DMS114 treated with DMSO at 0.1 percent for 48 hours (cell line): ENCODE measurements at regions not wholly inside any gene's neighbourhood (a gene's known extent, or its start where the extent isn't known, plus 50 kb on each side); places are given as distances from the start of the nearest gene placed in this dataset.
"Not testable (repeated sequence)": the region's sequence is repeated elsewhere in the genome, so short reads cannot be mapped to it uniquely, and the experiment has no call there.

ENCODE experiments used
- DNase-seq: peaks from one replicate; lab custom pipeline; 2025; ENCODE audit not compliant: unreplicated experiment; lab: John Stamatoyannopoulos, UW

- no peak for DNase-seq
These were observed 337.6 kb upstream of the CLEC14A start for GRCh38 chr14:38593476-38593875.

DNA sequence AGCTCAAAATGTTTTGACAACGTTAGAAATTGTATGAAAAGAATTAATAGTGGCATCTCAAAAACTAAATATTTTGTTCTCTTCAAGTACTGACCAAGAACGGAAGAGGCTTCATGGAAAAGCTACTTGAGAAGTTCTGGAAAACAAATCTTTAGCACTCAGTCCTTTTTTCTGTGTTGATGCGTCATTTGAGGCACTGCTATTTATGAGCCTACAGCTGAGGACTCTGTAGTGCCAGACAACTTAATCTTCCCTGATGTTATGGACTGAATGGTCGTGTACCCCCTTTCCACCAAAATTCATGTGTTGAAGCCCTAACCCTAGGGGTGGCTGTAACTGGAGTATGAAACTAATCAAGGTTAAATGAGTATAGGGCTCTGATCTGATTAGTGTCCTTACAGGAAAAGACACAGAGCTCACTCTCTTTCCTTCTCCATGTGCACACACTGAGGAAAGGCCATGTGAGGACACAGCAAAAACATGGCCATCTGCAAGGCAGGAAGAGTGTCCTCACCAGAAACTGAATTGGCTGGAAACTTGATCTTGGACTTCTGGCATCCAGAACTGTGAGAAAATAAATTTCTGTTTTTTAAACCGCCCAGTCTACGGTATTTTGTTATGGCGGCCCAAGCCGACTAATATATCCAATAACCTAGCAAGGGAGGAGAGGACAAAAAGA is 337.0 kb upstream of the CLEC14A start:
- DNase-seq = no peak

GRCh38 chr14:38589747-38590350 is 334.0 kb upstream of the CLEC14A start:
- DNase-seq = no peak

DNA sequence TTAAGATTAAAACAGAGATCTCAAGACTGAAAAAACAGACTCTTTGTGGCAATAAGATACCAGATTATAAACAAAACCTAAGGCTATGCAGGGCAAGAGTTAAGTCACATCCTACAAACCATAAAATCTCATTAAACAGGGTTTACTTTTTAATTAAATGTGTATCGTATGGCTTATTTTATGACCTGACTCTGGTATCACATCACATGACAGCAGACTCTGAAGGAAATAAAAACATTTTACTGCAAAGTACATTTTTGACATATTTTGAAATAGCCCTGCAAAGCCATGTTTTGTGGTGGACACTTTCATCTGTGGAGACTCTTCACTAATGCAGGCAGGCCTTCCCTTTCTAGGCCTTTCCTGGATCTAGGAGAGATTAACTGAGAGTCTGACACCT is 327.6 kb upstream of the CLEC14A start:
- no peak for DNase-seq

DNA sequence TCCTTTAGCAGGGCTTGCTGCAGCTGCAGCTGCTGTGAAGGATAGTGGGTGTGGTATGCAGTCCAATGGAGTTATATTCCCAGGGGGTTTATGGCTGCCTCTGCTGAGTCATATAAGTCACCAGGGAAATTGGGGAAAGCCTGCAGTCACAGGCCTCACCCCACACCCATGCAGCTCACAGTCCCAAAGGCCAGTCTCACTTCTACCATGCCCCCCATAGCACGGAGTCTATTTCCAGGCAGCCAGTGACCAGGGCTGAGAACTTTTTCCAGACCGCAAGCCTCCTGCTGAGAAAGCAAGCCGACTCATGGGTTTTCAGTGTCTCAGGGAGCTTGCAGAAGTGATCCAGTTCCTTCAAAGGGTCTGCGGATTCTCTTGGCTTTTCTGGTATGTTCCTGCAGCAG is 322.4 kb upstream of the CLEC14A start:
- no peak for DNase-seq

DNA sequence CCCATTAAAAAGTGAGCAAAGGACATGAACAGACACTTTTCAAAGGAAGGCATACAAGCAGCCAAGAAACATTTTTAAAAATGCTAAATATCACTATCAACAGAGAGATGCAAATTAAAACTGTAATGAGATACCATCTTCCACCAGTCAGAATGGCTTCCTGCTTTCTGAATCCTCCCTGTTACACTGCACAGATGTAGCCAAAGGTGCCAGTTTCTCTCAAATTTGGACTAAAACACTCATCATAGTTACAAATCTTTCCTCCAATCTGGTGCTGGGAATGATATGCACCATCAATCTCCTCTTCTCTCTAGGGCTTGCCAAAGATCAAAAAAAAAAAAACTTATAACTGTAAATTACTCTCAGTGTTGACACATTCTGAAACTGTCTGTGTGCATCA is 311.8 kb upstream of the CLEC14A start:
- no peak for DNase-seq

DNA sequence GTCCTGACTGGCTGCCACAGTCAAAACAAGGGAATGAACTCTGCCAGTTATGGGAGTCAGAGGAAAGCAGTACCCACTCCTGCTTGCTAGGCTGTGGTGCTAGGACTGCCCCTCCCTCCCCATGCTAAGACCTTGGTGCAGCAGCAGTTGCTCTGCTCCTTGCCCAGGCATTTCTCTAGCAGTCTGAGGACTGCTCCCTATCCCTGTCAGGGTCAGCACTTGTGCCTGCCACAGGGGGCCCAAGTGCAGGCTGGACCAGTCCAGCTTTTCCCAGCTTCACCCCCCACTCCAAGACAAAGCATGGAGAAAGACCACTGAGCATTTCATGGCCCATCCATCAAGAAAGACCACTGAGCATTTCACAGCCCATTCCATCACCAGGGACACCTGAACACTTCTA is 305.8 kb upstream of the CLEC14A start:
- no peak for DNase-seq

DNA sequence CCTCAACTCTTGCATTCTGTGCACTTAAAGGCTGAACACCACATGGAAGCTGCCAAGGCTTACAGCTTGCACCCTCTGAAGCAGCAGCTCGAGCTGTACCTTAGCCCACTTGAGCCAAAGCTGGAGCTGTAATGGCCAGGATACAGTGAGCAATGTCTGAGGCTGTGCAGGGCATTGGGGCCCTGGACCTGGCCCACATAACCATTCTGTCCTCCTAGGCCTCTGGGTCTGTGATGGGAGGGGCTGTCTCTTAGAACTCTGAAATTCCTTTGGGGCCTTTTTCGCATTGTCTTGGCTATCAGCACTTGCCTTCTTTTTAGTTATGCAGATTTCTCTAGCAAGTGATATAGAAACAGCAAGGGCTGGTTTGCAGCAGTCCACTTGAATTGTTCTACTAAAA is 303.8 kb upstream of the CLEC14A start:
- DNase-seq = no peak

GRCh38 chr14:38557391-38557790 is 301.5 kb upstream of the CLEC14A start:
- DNase-seq = not testable (repeated sequence)

DNA sequence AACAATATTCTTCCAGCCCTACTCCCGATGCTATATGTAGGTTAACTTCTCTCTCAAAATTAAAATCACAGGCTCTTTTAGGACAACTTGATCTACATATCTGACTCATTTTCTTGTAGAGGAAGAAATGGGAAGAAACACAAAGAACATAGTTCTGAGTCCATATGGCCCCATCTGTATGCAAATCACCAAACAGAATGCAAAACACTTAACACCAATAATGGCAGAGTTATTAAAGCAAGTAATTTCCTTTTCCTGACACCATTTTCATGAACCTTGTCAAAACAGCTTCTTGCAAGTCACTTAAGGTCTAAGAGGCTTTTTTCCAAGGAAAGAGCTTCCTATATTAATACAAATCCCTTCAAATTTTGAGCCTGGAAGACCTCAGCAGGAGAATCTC is 300.4 kb upstream of the CLEC14A start:
- no peak for DNase-seq

DNA sequence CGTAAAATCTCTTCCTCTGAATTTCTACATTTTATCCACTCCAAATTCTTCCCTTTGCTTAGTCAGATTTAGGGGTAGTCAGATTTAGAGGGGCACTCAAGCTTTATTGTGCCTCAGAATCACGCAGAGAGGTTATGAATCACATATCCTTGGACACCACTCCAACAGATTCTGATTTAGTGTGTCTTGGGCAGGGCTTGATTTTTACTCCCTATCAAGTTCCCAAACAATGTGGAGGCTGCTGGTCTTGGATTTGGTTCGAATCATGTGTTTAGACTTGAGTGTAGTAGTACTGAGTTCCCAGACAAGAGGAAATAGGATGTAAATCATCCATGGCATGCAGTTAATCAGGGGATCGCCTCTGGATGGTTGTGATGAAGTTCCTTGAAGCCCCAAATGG is 298.1 kb upstream of the CLEC14A start:
- DNase-seq = no peak

- no peak for DNase-seq
These were observed 297.7 kb upstream of the CLEC14A start for GRCh38 chr14:38553586-38553985.

DNA sequence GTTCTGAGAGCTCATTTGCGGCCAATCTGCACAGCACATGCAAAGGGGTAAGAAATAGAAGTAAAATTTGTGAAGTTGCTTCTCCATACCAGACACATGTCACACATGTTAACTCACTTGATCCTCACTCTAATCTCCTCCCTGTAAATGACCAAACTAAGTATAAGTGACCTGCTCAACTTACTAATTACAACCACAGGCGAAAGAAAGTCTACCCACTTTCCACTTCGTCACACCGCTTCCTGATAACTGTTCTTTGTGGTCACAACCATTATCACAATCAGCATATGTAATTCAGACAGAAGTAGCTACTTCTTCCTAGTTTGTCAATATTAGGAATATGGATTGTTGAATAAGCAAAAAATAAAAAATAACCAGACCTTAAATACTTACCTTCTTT is 293.7 kb upstream of the CLEC14A start:
- no peak for DNase-seq

- no peak for DNase-seq
These were observed 292.1 kb upstream of the CLEC14A start for GRCh38 chr14:38547961-38548490.

- DNase-seq = no peak
These were observed 291.1 kb upstream of the CLEC14A start for GRCh38 chr14:38546932-38547551.

- DNase-seq = no peak
These were observed 288.9 kb upstream of the CLEC14A start for GRCh38 chr14:38544776-38545175.

DNA sequence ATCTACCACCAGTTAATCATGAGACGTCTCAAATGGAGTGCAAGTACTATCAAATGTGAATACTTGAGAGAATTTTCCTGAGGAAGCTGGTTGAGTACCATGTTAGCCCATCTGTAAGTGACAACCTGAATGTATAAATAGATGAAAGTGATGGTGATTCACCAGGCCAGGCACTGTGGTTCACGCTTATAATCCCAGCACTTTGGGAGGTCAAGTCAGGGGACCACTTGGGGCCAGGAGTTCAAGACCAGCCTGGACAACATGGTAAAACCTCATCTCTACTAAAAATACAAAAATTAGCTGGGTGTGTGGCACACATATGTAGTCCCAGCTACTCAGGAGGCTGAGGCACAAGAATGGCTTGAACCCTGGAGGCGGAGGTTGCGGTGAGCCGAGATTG is 288.0 kb upstream of the CLEC14A start:
- DNase-seq = not testable (repeated sequence)

DNA sequence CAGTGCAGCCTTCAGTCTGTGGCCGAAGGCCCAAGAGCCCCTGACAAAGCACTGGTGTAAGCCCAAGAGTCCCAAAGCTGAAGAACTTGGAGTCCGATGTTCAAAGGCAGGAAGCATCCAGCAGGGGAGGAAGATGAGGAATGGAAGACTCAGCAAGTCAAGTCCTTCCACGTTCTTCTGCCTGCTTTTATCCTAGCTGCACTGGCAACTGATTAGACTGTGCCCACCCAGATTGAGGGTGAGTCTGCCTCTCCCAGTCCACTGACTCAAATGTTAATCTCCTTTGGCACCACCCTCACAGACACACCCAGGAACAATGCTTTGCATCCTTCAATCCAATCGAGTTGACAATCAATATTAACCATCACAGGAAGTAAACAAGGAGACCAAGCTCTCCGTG is 282.2 kb upstream of the CLEC14A start:
- not testable (repeated sequence) for DNase-seq

DNA sequence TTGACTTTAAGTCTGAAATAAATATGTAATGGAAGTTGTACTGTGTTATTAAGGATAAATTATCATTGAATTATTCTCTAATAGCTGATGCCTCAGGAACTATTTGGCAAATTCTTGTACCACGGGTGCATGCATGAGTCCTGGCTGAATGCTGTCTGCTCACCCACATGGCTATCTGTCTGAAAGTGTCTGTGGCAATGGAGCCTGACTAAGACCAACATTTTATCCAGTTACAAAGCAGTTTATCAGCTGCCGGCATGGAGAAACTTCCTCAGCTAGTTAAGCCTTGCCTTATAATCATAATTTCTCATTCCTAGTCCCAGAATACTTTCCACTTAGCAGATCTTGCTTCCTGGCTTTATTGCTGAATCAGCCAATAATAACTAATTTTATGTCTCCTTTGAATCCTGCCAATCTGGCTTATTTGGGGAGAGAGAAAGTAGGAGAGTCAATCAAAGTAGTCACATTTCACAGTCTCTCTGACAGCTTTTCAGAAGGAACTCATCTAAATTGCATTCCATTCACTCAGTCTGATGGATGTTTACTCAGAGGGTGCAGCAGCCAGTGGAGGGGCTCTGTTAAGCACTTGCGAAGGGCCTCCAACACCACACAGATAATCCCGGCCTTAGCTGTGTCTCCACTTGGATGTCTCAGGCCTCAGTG is 280.6 kb upstream of the CLEC14A start:
- DNase-seq = no peak

DNA sequence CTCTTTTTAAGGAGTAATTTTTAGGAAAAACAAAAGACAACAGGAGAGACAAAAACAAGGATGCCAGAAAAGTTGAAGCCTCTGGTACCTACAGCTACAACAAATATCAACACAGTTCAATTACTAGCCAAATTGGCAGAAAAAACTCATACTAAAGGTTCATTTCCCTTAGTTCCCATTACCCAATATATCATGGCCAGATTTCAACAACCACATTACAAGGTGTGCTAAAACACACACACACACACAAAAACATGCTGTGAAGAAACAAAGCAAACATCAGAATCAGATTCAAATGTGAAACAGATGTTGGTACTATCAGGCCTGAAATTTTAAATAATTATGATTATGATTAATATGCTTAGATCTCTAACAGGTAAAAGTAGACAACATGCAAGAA is 272.7 kb upstream of the CLEC14A start:
- no peak for DNase-seq

DNA sequence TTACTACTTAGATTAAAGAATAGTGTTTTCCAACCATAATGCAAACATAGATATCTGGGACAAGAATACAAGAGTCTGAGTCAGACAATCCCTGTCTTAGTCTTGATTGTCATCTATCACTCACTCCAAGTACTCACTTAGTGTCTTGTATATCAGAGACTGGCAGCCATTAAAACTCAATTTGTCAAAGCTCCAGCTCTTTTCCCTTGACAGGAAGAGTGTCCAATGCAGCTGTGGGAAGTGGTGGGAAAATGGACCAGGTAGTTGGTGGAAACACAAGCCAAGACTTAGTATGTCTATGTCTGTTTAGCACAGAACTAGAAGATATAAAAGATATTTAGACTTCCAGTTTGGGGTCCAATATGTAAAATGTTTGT is 271.6 kb upstream of the CLEC14A start:
- DNase-seq = no peak
